NCI-H2227 (cell line): ENCODE measurements at regions not wholly inside any gene's neighbourhood (a gene's known extent, or its start where the extent isn't known, plus 50 kb on each side); places are given as distances from the start of the nearest gene placed in this dataset.
A peak's percentile ranks its signal among the peaks of the same experiment; 100 is the strongest.
"Not testable (repeated sequence)": the region's sequence is repeated elsewhere in the genome, so short reads cannot be mapped to it uniquely, and the experiment has no call there.

Experiments used
- DNase-seq: peaks from one replicate; lab custom pipeline; 2025; ENCODE audit not compliant: unreplicated experiment; lab: John Stamatoyannopoulos, UW

DNA sequence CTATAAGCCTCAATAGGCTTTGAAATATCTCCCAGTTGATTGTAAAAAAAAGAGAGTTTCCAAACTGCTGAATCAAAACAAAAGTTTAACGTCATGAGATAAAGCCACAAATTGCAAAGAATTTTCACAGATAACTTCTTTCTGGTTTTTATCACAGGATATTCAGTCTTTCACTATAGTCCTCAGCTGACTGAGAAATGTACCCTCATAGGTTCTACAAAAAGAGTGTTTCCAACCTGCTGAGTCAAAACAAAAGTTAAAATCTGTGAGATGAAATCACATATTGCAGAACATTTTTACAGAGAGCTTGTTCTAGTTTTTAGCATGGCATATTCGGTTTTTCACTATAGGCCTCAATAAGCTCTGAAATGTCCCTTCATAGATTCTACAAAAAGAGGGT lies 559.2 kb downstream of the KCNJ18 start:
- DNase-seq, result no peak

DNA sequence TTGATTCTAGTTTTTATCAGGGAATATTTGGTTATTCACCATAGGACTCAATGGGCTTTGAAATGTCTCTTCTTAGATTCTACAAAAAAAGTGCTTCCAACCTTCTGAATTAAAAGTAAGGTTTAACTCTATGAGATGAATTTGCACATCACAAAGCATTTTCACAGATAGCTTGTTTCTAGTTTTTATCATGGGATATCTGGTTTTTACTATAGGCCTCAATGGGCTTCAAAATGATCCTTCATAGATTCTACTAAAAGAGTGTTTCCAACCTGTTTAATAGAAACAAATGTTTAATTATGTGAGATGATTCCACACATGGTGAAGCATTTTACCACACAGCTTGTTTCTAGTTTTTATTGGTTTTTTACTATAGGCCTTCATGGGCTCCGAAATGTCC lies 560.7 kb downstream of the KCNJ18 start:
- no peak for DNase-seq

DNA sequence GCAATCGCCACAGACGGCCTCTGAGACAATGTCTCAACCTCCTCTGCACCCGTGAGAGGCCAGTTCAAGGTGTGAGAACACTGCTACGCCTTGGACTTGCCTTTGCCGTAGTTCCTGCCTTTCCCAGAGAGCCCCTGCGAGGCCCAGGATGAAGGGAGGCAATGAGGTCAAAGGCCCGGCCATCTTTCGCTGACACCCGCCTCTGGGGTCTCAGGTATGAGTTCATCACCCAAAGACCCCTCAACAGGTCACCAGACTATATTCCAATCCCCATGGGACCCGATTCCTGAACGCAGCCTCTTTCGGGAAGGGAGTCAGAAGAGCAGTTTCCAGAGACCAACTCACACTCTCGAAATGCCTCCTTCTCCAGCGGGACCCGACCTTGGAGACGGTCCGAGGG lies 573.5 kb downstream of the KCNJ18 start:
- no peak for DNase-seq

GRCh38 chr17:22266231-22266630 lies 573.9 kb downstream of the KCNJ18 start:
- peak; percentile 7 for DNase-seq

DNA sequence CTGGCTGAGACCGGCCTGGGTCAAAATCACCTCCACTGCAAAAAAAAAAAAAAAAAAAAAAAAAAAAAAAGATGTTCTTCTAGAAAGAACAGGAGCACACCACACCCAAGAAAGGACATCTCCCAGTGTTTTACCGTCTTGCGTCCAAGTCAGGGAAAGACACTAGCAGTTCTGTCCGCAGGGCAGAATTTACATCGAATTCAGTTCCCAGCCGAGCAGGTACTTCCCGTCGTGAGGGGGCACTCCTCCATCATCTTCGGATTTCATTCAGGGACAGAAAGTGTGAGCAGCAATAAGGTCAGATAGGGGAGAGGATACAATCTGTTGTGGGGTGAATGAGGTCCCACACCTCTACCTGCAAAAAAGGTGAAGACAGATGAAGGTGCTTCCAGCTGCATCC lies 574.7 kb downstream of the KCNJ18 start:
- DNase-seq, result no peak

GRCh38 chr17:22268214-22268911 lies 576.0 kb downstream of the KCNJ18 start:
- DNase-seq, result peak; percentile 4

- DNase-seq, result no peak
Measured at GRCh38 chr17:22268912-22269220, 576.5 kb downstream of the KCNJ18 start.

GRCh38 chr17:22270381-22270780 lies 578.1 kb downstream of the KCNJ18 start:
- no peak for DNase-seq

- not testable (repeated sequence) for DNase-seq
Measured at GRCh38 chr17:22270809-22271208, 578.5 kb downstream of the KCNJ18 start.

DNA sequence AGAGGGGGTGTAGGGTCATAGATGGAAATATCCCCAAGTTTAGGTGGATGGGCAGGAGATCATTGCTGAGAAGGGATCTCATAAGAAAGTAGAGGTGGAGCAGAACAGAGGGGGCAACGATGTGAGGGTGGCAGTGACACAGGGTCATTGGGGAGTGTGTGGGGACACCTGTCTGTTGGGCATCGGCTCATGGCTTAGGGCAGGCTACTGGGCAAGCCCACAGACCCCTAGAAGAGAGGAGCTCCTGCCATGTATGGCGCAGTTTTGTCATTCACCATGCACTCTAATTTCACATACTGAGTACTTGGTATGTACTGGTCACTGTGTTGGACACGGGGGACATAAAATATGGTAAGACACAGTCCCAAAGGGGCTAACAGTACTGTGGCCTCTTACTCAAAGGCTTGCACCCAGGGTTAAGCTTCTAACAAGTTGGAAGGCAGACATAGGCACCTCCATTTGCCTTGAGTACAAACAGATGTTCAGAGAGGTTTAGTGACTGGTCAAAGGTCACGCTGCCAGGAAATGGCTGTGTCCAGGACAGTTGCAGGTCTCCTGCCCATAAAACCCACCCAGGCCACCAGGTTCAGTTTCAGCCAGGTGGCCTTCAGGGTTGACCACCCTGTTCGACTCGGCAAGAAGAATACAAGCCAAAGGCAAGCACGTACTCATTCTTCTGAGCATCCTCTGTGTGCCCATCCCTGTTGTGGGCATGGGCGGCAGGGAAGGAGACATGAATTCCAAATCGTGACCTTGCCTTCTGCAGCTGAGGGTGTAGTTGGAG lies 580.2 kb downstream of the KCNJ18 start:
- no peak for DNase-seq

GRCh38 chr17:22273308-22273707 lies 581.0 kb downstream of the KCNJ18 start:
- no peak for DNase-seq

DNA sequence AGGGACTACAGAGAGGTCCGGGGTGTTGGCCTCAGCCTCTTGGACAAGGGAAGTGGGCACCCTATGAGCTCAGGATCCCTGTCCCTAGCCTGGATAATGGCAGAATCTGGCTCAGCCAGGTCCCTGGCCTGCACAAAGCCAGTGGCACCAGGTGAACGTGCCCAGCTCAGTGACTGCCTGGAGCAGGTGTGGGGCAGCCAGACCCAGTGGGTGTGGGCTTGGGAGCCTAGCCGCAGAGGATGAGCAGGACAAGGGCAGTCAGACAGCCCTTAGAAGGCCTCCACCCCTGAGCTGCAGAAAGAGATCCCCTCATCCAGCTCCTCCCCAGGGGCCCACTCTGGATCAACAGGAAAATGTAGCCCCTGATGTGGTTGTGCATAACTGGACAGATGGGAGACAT lies 585.3 kb downstream of the KCNJ18 start:
- DNase-seq, result no peak

DNA sequence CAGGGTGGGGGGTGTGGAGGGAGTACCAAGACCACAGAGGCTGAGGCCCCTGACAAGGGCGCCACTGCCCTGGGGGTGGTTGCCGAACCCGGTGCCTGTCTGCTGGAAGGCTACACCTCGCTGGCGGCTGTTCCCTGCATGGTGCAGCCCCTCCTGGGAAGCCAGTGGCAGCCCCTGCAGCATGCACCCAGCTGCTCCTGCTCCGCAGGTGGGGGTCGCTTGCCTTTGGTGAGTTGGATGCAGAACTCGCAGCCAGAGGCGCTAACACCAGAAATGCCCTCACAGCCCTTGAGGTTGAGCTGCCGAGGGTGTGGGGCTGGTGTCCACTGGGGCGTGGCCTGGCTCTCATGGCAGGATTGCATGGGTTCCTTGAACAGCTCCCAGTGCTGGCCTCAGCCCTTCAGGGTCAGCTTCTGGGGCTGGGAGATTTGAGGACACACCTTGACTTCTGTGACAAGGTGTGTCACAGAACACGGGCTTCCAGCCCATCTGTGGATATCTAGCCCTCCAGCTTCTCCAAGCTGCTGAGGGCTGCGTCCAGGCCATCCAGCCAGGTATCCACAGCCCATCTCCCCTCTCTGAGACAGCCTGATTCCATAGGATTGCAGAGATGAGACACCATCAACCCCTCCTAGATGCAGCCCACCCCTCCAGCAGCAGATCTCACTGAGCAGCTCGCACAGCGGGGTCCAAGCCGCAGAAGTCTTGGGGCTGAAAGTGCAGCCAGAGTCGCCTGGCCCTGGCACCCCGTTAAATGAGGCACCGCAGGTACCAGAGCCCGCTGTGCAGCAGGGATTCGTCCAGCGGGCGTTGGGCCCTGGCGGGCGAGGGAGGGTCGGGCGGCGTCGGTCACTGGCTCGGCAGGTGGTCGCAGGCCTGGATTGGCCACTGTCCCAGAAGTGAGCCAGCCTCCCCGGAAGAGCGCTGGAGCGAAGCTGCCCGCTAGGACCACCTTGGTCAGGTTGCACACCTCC lies 586.3 kb downstream of the KCNJ18 start:
- DNase-seq, result no peak

DNA sequence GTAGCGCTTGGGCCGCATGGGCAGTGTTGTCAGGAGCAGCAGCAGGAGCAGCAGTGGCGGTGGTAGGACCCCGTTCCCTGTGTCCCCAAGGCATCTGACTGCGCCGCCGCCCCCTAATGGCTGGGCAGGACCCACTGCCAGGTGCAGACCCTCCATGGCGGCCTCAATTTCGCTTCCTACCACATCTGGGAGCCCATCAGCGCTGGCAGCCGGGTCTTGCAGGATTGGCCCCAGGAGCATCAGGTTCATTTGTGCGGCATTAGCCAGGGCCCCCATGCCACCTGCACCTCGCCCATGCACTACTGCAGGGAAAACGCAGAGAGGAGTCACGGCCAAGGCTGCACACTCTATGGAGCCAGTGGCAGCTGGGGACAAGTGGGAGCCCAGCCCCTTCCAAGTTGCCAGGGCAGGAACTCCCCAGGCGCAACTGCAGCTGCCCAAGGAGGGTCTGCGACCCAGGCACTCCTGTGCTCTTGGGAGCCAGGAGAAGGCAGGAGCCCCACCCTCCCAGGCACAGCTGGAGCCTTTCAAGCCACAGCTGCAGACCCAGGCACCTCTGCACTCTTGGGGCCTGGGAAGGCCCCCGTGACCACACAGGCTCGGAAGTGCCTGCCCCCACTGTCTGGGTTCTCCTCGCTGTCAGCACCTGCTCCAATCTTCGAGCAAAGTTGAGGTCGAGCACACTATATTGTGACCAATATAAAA lies 594.2 kb downstream of the KCNJ18 start:
- no peak for DNase-seq

DNA sequence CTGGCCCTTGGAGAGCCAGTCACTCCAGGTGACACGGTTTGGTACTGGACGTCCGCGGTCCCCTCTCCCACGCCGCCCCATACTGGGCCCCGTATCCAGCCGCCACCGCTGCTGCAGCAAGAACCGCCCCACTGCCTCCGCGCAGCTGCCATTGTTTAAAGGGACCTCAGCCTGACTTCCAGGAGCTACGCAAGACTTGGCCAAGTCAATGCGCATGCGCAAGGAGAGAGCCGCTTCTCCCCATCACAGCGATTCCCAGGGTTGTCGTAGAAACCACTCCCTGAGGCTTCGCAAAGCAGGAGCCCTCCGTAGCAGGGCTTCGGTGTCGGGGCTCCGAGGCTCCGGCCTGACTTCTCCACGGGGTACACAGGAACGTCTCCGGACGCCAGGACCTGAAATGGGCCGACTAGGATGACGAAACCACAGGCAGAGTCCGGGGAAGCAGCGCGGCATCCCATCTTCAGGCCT lies 606.2 kb downstream of the KCNJ18 start:
- DNase-seq, result not testable (repeated sequence)

GRCh38 chr17:22300177-22300576 lies 607.9 kb downstream of the KCNJ18 start:
- no peak for DNase-seq

- no peak for DNase-seq
Measured at GRCh38 chr17:22300731-22301352, 608.5 kb downstream of the KCNJ18 start.

GRCh38 chr17:22301353-22301745 lies 609.0 kb downstream of the KCNJ18 start:
- no peak for DNase-seq

GRCh38 chr17:22303096-22303495 lies 610.8 kb downstream of the KCNJ18 start:
- DNase-seq, result no peak

DNA sequence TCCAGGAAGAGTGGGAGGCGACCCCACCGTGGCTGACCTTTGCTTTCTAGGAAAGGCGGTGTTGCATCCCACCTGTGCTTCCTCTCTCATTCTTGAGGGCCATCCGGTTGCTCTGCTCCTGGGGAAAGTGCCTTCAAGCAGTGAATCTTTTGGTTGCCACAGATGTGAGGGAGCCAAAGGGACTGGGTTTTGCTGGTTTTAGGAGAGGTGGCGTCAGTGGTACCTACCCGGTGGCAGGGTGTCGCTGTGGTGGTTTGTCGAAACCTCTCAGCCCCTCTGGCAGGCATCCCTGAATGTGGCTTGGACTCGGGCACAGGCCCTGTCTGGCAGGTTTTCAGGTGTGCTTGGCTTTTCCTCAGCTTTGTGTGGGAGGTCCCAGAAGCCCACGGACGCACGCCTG lies 611.5 kb downstream of the KCNJ18 start:
- DNase-seq, result no peak
